ENCODE measurements at regions not wholly inside any gene's neighbourhood (a gene's known extent, or its start where the extent isn't known, plus 50 kb on each side); places are given as distances from the start of the nearest gene placed in this dataset.

DNA sequence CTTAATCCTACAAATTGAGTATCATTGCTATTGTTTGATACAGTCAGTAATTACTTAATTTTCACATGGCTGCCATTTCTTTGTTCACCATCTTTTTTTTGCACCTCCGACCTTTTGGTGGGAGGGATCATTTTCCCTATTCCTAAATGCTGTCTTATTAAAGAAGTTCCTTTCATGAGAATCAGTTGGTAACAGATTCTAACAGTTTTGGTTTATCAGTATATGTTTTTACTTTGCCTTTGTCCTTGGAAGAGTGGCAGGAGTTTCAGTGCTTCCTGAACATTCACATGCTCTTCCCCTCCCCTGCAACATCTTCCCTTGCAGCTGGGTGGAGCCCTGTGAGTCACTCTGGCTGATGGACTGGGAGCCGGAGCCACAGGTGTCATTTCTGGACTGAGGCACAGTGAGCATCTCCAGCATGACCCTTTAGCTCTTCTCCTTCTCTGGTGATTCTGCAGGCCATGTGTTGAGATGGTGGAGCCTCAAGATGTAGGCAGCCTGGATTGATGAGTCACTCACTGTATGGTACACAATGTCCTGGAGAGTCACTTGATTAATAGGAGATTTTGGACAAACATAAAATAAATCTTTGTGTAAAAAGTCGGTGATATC is 217.7 kb downstream of the URB2 start (continued):
- TF ChIP-seq PRDM10 (tag by site-specific recombination; IDR thresholded peaks at IDR 0.05) (peak; percentile 83), ZNF660 (tag by site-specific recombination; IDR thresholded peaks at IDR 0.05) (no peak), BCL11B (tag by site-specific recombination; IDR thresholded peaks at IDR 0.05; ENCODE audit: low read depth) (no peak), GLIS2 (tag by site-specific recombination; IDR thresholded peaks at IDR 0.05) (no peak), ZNF623 (tag by site-specific recombination; IDR thresholded peaks at IDR 0.05) (no peak), ZNF449 (tag by site-specific recombination; IDR thresholded peaks at IDR 0.05) (no peak), MZF1 (tag by site-specific recombination; IDR thresholded peaks at IDR 0.05; ENCODE audit: borderline replicate concordance) (no peak), KLF1 (tag by site-specific recombination; IDR thresholded peaks at IDR 0.05) (peak; percentile 66), ZNF785 (tag by site-specific recombination; IDR thresholded peaks at IDR 0.05) (no peak), ZNF174 (tag by site-specific recombination; IDR thresholded peaks at IDR 0.05) (no peak), SETDB1 (IDR thresholded peaks at IDR 0.05; ENCODE audit: insufficient read length, low read length) (no peak), KLF10 (tag by site-specific recombination; IDR thresholded peaks at IDR 0.05) (no peak), MYNN (tag by site-specific recombination; IDR thresholded peaks at IDR 0.05; ENCODE audit: borderline replicate concordance) (no peak), ZNF555 (tag by site-specific recombination; conservative IDR thresholded peaks at IDR 0.05) (no peak), ZNF585B (tag by site-specific recombination; IDR thresholded peaks at IDR 0.05) (no peak), ZBTB6 (tag by site-specific recombination; IDR thresholded peaks at IDR 0.05) (peak; percentile 92), ZNF280C (tag by site-specific recombination; IDR thresholded peaks at IDR 0.05) (no peak), ZNF138 (tag by site-specific recombination; IDR thresholded peaks at IDR 0.05; ENCODE audit: borderline replicate concordance) (no peak), ZNF354C (tag by site-specific recombination; IDR thresholded peaks at IDR 0.05; ENCODE audit: borderline replicate concordance, low read depth) (no peak), SALL2 (tag by site-specific recombination; IDR thresholded peaks at IDR 0.05; ENCODE audit: borderline replicate concordance) (no peak)
- TF ChIP-seq, protein P1, sequence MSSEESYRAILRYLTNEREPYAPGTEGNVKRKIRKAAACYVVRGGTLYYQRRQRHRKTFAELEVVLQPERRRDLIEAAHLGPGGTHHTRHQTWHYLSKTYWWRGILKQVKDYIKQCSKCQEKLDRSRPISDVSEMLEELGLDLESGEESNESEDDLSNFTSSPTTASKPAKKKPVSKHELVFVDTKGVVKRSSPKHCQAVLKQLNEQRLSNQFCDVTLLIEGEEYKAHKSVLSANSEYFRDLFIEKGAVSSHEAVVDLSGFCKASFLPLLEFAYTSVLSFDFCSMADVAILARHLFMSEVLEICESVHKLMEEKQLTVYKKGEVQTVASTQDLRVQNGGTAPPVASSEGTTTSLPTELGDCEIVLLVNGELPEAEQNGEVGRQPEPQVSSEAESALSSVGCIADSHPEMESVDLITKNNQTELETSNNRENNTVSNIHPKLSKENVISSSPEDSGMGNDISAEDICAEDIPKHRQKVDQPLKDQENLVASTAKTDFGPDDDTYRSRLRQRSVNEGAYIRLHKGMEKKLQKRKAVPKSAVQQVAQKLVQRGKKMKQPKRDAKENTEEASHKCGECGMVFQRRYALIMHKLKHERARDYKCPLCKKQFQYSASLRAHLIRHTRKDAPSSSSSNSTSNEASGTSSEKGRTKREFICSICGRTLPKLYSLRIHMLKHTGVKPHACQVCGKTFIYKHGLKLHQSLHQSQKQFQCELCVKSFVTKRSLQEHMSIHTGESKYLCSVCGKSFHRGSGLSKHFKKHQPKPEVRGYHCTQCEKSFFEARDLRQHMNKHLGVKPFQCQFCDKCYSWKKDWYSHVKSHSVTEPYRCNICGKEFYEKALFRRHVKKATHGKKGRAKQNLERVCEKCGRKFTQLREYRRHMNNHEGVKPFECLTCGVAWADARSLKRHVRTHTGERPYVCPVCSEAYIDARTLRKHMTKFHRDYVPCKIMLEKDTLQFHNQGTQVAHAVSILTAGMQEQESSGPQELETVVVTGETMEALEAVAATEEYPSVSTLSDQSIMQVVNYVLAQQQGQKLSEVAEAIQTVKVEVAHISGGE (tag by site-specific recombination; conservative IDR thresholded peaks at IDR 0.05; ENCODE audit: low read depth), result no peak
- TF ChIP-seq, protein P2, sequence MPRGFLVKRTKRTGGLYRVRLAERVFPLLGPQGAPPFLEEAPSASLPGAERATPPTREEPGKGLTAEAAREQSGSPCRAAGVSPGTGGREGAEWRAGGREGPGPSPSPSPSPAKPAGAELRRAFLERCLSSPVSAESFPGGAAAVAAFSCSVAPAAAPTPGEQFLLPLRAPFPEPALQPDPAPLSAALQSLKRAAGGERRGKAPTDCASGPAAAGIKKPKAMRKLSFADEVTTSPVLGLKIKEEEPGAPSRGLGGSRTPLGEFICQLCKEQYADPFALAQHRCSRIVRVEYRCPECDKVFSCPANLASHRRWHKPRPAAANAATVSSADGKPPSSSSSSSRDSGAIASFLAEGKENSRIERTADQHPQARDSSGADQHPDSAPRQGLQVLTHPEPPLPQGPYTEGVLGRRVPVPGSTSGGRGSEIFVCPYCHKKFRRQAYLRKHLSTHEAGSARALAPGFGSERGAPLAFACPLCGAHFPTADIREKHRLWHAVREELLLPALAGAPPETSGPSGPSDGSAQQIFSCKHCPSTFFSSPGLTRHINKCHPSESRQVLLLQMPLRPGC (tag by site-specific recombination; IDR thresholded peaks at IDR 0.05), result no peak
- TF ChIP-seq, protein P3, sequence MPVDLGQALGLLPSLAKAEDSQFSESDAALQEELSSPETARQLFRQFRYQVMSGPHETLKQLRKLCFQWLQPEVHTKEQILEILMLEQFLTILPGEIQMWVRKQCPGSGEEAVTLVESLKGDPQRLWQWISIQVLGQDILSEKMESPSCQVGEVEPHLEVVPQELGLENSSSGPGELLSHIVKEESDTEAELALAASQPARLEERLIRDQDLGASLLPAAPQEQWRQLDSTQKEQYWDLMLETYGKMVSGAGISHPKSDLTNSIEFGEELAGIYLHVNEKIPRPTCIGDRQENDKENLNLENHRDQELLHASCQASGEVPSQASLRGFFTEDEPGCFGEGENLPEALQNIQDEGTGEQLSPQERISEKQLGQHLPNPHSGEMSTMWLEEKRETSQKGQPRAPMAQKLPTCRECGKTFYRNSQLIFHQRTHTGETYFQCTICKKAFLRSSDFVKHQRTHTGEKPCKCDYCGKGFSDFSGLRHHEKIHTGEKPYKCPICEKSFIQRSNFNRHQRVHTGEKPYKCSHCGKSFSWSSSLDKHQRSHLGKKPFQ (tag by site-specific recombination; IDR thresholded peaks at IDR 0.05), result no peak

Measured in HEK293 (cell line).